ENCODE measurements at regions not wholly inside any gene's neighbourhood (a gene's known extent, or its start where the extent isn't known, plus 50 kb on each side); places are given as distances from the start of the nearest gene placed in this dataset.

GRCh38 chr11:131037873-131038272 is 121.6 kb upstream of the SNX19 start:
- Mint-ChIP-seq H3K36me3 (no peaks in the 10 kb centered on the region), H3K27ac (no peak overlapping the region), H3K9me3 (peaks cover 0 to 4% of the 10 kb centered on the region in 2 donors)
- ATAC-seq (no peak), DNase-seq (ENCODE audit: low spot score in 2 of 2) (no peak)

DNA sequence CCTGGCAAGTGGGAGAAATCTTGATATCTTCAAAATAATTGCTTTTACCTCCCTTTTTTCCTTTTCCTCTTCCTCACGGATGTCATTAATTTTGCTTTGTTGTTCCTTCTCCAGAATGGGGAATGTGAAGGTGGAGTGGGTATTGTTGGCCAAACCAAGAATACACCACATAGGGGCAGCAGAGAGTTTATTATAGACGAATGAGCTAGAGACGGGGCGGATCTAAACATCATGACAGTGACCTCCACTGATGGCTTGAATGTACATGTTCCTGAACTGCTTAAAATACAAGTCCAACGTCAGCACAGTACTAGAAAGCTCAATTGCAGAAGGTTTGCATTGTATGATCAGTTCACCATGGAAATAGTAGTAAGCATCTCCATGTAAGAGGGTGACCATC is 122.3 kb upstream of the SNX19 start:
- ATAC-seq = no peak
- no peaks in the 10 kb centered on the region for H3K36me3 Mint-ChIP-seq
- H3K9me3 Mint-ChIP-seq = peaks cover 0 to 4% of the 10 kb centered on the region in 2 donors
- no peak overlapping the region for H3K27ac Mint-ChIP-seq
- no peak for DNase-seq (ENCODE audit: low spot score in 2 of 2)

GRCh38 chr11:131041331-131042040 is 125.2 kb upstream of the SNX19 start:
- no peak for ATAC-seq
- no peak for DNase-seq (ENCODE audit: low spot score in 2 of 2)
- Mint-ChIP-seq H3K27ac (no peak overlapping the region), H3K36me3 (no peaks in the 10 kb centered on the region), H3K9me3 (peaks cover 0 to 5% of the 10 kb centered on the region in 2 donors)

GRCh38 chr11:131042041-131042390 is 125.7 kb upstream of the SNX19 start:
- Mint-ChIP-seq H3K36me3 (no peaks in the 10 kb centered on the region), H3K9me3 (peaks cover 0 to 9% of the 10 kb centered on the region in 2 donors), H3K27ac (no peak overlapping the region)
- DNase-seq (ENCODE audit: low spot score in 2 of 2) (no peak), ATAC-seq (no peak)

- ATAC-seq = no peak
- no peaks in the 10 kb centered on the region for H3K36me3 Mint-ChIP-seq
- no peak overlapping the region for H3K27ac Mint-ChIP-seq
- H3K9me3 Mint-ChIP-seq = peaks cover 0 to 13% of the 10 kb centered on the region in 2 donors
- DNase-seq (ENCODE audit: low spot score in 2 of 2) = no peak
These were observed 127.0 kb upstream of the SNX19 start for GRCh38 chr11:131043251-131043650.

DNA sequence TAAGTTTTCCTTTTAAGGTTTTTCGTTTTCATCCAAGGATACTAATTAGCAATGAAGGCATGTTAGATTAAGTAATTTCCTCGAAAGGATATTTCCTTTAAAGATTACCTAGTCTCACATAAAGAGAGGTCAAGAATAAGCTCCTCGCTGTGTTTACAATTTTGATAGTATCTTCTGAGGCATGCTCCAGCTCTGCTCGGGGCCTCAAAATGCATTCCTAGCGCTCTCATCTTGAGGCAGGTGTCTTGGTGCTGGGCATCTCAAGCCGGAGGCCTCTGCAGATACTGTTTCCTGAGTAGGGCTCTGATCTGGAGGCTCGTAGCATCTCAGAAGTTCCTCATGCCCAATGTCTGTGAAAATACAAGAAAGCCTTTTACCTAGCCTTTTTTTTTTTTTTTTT is 128.6 kb upstream of the SNX19 start:
- peaks cover 0 to 10% of the 10 kb centered on the region in 2 donors for H3K9me3 Mint-ChIP-seq
- ATAC-seq = no peak
- DNase-seq (ENCODE audit: low spot score in 2 of 2) = no peak
- no peaks in the 10 kb centered on the region for H3K36me3 Mint-ChIP-seq
- H3K27ac Mint-ChIP-seq = no peak overlapping the region

- no peak for DNase-seq (ENCODE audit: low spot score in 2 of 2)
- peaks cover 0 to 8% of the 10 kb centered on the region in 2 donors for H3K9me3 Mint-ChIP-seq
- no peaks in the 10 kb centered on the region for H3K36me3 Mint-ChIP-seq
- ATAC-seq = no peak
- H3K27ac Mint-ChIP-seq = no peak overlapping the region
These were observed 136.1 kb upstream of the SNX19 start for GRCh38 chr11:131052367-131052766.

DNA sequence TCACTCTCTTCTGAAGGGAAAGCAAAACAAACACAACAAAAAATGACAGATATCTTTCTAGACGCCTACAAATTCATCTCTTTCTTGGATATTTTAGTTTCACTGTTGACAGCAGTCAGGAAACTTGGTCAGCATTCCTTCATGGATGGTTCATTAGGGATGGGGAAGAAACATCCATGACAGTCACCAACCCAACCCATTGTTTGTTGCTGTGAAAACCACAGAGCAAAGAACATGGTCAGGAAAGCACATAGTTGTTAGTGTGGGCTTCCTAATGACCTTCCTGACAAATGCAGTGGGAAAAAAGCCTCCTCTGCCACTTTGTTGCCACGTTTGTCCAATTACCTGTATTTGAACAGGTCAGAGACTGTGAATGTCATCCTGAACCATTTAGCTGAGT is 139.8 kb upstream of the SNX19 start:
- DNase-seq (ENCODE audit: low spot score in 2 of 2) = no peak
- no peak for ATAC-seq
- Mint-ChIP-seq H3K9me3 (peaks cover 0 to 4% of the 10 kb centered on the region in 2 donors), H3K27ac (no peak overlapping the region), H3K36me3 (no peaks in the 10 kb centered on the region)

- Mint-ChIP-seq H3K36me3 (no peaks in the 10 kb centered on the region), H3K27ac (no peak overlapping the region), H3K9me3 (peaks cover 0 to 4% of the 10 kb centered on the region in 2 donors)
- DNase-seq (ENCODE audit: low spot score in 2 of 2) (no peak), ATAC-seq (no peak)
These were observed 147.4 kb upstream of the SNX19 start for GRCh38 chr11:131063638-131064037.

DNA sequence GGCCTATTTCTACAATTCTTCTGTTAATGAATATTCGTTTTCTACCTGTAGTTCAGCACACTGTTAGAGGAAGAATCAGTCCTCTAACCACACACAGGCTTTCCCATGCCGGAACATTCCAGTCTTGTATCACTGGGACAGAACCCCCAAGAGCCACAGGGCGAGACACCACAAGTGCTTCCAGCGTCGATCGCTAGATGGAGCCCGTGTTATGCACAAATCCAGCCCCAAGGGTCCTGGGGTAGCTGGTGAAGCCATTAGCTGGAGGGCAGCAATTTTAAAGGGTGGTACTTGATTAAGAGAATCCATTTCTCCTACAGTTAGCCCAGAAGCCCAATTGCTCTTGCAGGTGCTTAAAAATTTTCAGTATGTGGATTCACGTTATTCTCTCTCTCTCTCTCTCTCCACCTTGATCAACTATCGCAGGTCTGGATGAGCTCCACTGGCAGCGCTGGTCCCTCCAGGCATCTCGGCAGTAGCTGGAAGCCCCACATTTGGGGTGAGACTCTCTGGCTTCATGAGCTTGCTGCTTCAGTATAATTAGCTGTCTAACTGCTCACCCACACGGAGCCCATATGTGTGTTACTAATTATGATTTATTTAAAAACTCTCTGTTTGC is 148.2 kb upstream of the SNX19 start:
- ATAC-seq (peak in 1 of 2 donors; percentile 54), DNase-seq (ENCODE audit: low spot score in 2 of 2) (peak in 1 of 2 donors; percentile 32)
- H3K36me3 Mint-ChIP-seq = no peaks in the 10 kb centered on the region
- H3K9me3 Mint-ChIP-seq = no peaks in the 10 kb centered on the region
- no peak overlapping the region for H3K27ac Mint-ChIP-seq

DNA sequence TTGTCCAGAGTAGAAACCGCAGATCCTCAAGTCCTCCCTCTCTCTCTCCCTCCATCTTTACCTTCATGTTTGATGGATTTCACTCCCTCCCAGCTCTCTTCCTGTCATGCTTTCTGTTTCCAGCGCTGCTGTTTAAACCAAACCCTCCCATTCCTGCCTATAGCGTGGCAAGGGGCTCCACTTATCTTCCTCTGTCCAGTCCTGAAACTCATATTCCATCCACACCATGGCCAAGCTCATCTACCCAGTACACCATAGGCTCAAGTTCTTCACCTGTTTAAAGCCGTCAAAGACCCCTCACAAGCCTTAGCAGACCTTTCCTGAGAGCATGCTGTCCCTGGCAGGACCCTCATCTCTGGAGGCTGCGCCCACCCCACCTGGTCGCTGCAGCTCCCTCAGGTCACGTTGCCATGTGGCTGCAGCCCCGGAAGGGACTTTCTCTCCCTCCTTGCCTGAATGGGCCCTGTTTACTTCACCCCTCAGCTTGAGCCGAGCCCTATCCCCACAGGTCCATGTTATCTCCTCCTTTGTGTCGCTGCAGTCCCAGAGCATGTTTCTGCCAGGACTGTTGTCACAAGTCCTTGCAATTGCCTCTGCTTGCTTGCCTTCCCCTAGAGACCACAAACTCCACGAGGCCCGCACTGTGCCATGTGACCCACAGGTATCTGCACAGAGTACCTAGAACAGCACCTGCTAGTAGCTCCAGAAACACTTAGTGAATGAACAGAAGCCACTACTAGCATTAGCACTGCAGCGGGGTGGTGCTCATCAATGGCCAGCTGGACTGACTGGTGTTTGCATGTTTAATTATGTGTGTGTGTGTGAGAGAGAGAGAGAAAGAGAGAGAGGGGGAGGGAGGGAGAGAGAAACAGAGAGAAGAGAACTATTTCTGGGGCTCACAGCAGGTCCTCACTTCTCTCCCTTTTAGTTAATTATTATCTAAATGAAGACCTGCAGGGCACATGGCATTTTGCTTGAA is 149.4 kb upstream of the SNX19 start:
- Mint-ChIP-seq H3K36me3 (no peaks in the 10 kb centered on the region), H3K27ac (no peak overlapping the region), H3K9me3 (no peaks in the 10 kb centered on the region)
- DNase-seq (ENCODE audit: low spot score in 2 of 2) = no peak
- ATAC-seq = no peak

DNA sequence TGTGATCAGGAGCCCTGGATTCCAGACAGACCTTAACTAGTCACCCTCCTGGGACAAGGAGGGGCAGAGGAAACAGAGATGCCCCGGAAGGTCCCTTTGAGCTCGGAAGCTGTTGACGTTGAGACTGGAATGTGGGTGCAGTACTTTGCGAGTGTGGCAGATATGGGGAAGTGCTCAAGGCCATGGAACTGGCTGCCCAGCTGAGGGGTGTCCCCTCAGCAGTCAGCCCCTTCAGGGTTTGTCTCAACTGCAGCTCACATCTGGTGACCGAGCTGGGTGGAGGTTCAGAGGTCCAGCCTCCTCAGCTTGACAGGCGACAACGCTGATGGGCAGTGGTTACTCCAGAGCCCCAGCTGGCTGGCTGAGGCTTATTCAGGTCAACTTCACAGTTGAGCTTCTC is 150.3 kb upstream of the SNX19 start:
- no peaks in the 10 kb centered on the region for H3K9me3 Mint-ChIP-seq
- H3K36me3 Mint-ChIP-seq = no peaks in the 10 kb centered on the region

DNA sequence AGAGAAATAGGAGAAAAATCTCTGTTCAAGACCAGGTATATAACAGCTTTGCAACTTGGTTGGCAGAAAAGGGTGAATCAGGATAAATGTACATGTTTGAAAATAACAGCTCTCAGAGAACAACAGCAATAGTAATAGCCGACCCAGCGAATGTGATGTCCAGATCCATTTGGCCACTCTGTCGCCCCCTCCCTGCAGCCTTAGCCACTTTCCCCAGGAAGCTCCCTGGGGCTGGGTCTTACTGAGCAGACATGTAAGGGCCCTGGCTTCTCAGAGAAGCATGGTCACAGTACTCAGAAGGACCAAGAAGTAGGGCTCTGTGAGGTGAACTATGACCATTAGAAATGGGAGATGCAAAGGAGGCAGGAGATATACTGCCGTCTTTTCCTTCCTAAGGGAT is 154.1 kb upstream of the SNX19 start:
- H3K9me3 Mint-ChIP-seq = peaks cover 0 to 5% of the 10 kb centered on the region in 2 donors
- H3K27ac Mint-ChIP-seq = no peak overlapping the region
- ATAC-seq (no peak), DNase-seq (ENCODE audit: low spot score in 2 of 2) (no peak)
- no peaks in the 10 kb centered on the region for H3K36me3 Mint-ChIP-seq

More for the DNA sequence above, 150.3 kb upstream of the SNX19 start:
- H3K27ac Mint-ChIP-seq = no peak overlapping the region
- ATAC-seq (no peak), DNase-seq (ENCODE audit: low spot score in 2 of 2) (no peak)

- no peak for DNase-seq (ENCODE audit: low spot score in 2 of 2)
- Mint-ChIP-seq H3K36me3 (no peaks in the 10 kb centered on the region), H3K9me3 (peaks cover 0 to 5% of the 10 kb centered on the region in 2 donors), H3K27ac (no peak overlapping the region)
- no peak for ATAC-seq
These were observed 156.9 kb upstream of the SNX19 start for GRCh38 chr11:131073167-131073566.

DNA sequence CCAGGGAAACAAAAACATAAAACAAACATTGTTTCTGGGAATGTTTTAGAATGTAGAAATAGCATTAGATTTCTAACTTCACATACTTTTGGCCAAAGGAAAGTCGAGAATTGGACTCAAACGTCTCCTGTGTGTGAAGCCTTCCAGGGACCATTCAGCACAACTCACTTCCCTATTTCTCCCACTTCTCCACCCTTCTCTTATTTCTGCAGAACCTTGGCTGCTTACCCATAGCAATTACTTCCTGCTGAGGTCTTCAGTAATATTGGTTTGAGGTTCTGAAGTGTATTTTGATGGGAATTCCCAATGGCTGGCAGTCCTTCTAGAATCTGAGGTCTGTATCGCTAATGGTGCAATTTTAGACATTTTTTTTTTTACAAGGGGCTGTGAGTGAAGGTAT is 158.3 kb upstream of the SNX19 start:
- DNase-seq (ENCODE audit: low spot score in 2 of 2) = no peak
- H3K27ac Mint-ChIP-seq = no peak overlapping the region
- peaks cover 0 to 5% of the 10 kb centered on the region in 2 donors for H3K9me3 Mint-ChIP-seq
- ATAC-seq = no peak
- no peaks in the 10 kb centered on the region for H3K36me3 Mint-ChIP-seq

GRCh38 chr11:131077340-131077739 is 161.1 kb upstream of the SNX19 start:
- Mint-ChIP-seq H3K27ac (no peak overlapping the region), H3K36me3 (no peaks in the 10 kb centered on the region), H3K9me3 (peaks cover 2 to 4% of the 10 kb centered on the region in 2 donors)
- DNase-seq (ENCODE audit: low spot score in 2 of 2) (no peak), ATAC-seq (no peak)

DNA sequence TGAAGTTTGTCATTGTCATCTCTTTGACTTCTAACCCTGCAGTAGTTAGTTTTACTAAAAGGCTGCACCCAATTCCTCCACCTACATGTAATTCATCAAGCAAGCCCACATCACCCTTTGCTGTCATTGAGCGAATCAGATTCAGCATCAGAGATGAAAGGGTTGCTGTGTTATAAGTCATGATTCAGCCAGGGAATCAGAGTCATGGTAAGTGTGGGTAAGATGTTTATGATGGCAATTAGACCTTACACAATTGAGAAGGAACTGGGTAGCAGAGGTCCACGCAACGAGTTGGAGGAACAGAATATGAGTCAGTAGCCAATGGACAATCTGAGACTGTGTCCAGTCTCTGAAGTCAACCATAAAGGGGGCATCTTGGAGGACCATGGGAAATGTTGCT is 162.8 kb upstream of the SNX19 start:
- Mint-ChIP-seq H3K9me3 (peaks cover 2 to 4% of the 10 kb centered on the region in 2 donors), H3K27ac (no peak overlapping the region), H3K36me3 (no peaks in the 10 kb centered on the region)
- DNase-seq (ENCODE audit: low spot score in 2 of 2) (no peak), ATAC-seq (no peak)
